Keratinocyte (primary cell): ENCODE measurements at regions not wholly inside any gene's neighbourhood (a gene's known extent, or its start where the extent isn't known, plus 50 kb on each side); places are given as distances from the start of the nearest gene placed in this dataset.

Experiments
- EZH2 ChIP-seq: IDR thresholded peaks from one replicate; pipeline ENCODE4 v1.6.1; 2012; ENCODE audit warnings: inconsistent platforms, mild to moderate bottlenecking, low read length, moderate library complexity
- TF ChIP-seq, protein P1 (sequence below), 3 experiments: IDR thresholded peaks in 1 of 3; conservative IDR thresholded peaks in 1 of 3; optimal IDR thresholded peaks in 1 of 3; 2 replicates in 2 of 3; 3 replicates in 1 of 3; pipeline versions ENCODE3 to v1.5.1; 2011; ENCODE audit warnings: low read length in 3 of 3, mild to moderate bottlenecking in 3 of 3, moderate library complexity in 2 of 3, control low read depth in 1 of 3, inconsistent platforms in 1 of 3; ENCODE audit not compliant: insufficient read depth in 2 of 3; ENCODE audit errors: extremely low read depth in 1 of 3

DNA sequence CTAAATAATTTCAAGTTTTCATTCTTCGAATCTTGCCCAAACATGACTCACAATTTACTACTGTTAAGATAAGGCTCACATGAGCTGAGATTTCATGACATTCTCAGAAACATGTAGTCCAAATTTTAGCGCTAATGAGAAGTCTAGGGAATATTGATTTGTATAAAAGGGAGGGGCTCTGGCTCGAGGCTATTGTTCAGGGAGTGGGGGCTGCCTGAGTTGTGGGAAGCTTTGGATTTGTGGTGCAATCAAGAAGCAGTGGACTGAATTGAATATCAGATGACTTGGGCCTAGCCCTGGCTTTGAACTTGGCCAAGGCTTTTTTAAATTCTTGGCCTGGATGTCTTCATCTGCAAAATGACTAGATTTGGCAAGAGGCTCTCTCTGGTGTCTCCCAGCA, 674.9 kb upstream of the FANCL start:
- TF ChIP-seq, protein P1, sequence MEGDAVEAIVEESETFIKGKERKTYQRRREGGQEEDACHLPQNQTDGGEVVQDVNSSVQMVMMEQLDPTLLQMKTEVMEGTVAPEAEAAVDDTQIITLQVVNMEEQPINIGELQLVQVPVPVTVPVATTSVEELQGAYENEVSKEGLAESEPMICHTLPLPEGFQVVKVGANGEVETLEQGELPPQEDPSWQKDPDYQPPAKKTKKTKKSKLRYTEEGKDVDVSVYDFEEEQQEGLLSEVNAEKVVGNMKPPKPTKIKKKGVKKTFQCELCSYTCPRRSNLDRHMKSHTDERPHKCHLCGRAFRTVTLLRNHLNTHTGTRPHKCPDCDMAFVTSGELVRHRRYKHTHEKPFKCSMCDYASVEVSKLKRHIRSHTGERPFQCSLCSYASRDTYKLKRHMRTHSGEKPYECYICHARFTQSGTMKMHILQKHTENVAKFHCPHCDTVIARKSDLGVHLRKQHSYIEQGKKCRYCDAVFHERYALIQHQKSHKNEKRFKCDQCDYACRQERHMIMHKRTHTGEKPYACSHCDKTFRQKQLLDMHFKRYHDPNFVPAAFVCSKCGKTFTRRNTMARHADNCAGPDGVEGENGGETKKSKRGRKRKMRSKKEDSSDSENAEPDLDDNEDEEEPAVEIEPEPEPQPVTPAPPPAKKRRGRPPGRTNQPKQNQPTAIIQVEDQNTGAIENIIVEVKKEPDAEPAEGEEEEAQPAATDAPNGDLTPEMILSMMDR (optimal IDR thresholded peaks at IDR 0.05 in 1 of 3, IDR thresholded peaks at IDR 0.05 in 1 of 3, conservative IDR thresholded peaks at IDR 0.05 in 1 of 3; ENCODE audit: extremely low read depth in 1 of 3, insufficient read depth in 2 of 3, low read length in 3 of 3), result no peak
- no peak for TF ChIP-seq EZH2
